Nephron (organoid): ENCODE measurements at regions not wholly inside any gene's neighbourhood (a gene's known extent, or its start where the extent isn't known, plus 50 kb on each side); places are given as distances from the start of the nearest gene placed in this dataset.

Source experiments
- H3K27ac Mint-ChIP-seq, 3 experiments: 2 replicates each; pipeline ENCODE4 v1.8.0; 2020; ENCODE audit warnings: mixed read lengths in 3 of 3, mild to moderate bottlenecking in 2 of 3, moderate library complexity in 1 of 3
- H3K27me3 Mint-ChIP-seq: 2 replicates; pipeline ENCODE4 v1.8.0; 2021; ENCODE audit warnings: low read depth, mild to moderate bottlenecking, moderate library complexity, mixed read lengths
- H3K36me3 Mint-ChIP-seq: 2 replicates; pipeline ENCODE4 v1.8.0; 2020; ENCODE audit warnings: low read depth, mixed read lengths
- H3K4me1 Mint-ChIP-seq: 2 replicates; pipeline ENCODE4 v1.8.0; 2020; ENCODE audit warnings: mixed read lengths
- H3K4me3 Mint-ChIP-seq, 3 experiments: 2 replicates each; pipeline ENCODE4 v1.8.0; 2020; ENCODE audit warnings: mild to moderate bottlenecking in 3 of 3, mixed read lengths in 3 of 3, moderate library complexity in 2 of 3
- H3K9me3 Mint-ChIP-seq: 2 replicates; pipeline ENCODE4 v1.8.0; 2020; ENCODE audit warnings: mixed read lengths
- TF ChIP-seq, protein P1 (sequence below), 3 experiments: fragments of 200-600 bp; sonication (generic); IDR thresholded peaks; one replicate each; pipeline ENCODE4 v1.5.0; 2021; ENCODE audit warnings: antibody characterized with exemption in 3 of 3; ENCODE audit not compliant: unreplicated experiment in 3 of 3

DNA sequence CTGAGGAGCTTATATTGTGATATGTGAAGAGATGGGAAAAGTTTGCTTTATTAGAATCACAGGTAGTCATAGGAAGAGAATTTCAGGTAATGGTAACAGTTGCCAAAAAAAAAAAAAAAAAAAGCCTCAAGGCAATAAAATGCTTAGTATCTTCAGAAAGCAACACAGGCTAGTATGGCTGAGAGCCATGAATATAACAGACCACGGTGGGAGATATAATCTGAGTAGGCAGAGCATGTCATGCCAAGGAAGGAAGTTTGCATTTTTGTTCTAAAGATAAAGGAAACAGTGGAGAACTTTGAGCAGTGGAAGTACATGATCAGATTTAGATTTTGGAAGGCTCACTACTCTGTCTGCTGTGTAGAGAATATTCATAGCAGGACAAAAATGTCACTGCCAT is 211.4 kb downstream of the ETS1 start:
- Mint-ChIP-seq H3K4me1 (no peaks in the 10 kb centered on the region), H3K27me3 (peaks cover 4% of the 10 kb centered on the region), H3K9me3 (peaks cover 19% of the 10 kb centered on the region), H3K27ac (no peak overlapping the region), H3K36me3 (peaks cover 9% of the 10 kb centered on the region), H3K4me3 (no peak overlapping the region)
- TF ChIP-seq, protein P1, sequence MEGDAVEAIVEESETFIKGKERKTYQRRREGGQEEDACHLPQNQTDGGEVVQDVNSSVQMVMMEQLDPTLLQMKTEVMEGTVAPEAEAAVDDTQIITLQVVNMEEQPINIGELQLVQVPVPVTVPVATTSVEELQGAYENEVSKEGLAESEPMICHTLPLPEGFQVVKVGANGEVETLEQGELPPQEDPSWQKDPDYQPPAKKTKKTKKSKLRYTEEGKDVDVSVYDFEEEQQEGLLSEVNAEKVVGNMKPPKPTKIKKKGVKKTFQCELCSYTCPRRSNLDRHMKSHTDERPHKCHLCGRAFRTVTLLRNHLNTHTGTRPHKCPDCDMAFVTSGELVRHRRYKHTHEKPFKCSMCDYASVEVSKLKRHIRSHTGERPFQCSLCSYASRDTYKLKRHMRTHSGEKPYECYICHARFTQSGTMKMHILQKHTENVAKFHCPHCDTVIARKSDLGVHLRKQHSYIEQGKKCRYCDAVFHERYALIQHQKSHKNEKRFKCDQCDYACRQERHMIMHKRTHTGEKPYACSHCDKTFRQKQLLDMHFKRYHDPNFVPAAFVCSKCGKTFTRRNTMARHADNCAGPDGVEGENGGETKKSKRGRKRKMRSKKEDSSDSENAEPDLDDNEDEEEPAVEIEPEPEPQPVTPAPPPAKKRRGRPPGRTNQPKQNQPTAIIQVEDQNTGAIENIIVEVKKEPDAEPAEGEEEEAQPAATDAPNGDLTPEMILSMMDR (IDR thresholded peaks at IDR 0.05; ENCODE audit: unreplicated experiment in 3 of 3): no peak

DNA sequence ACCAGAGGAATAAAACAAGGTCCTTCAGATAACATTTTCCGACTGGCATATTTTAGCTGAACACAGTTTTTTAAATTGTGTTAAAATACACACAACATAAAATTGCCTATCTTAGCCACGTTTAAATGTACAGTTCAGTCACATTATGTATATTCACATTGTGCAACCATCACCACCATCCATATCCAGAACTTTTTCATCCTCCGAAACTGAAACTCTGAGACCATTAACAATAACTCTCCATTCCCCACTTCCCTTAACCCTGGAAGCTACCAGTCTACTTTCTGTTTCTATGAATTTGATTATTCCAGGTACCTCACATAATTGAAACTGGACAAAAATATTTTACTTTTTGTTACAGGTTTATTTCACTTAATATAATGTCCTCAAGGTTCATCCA is 213.3 kb downstream of the ETS1 start:
- no peaks in the 10 kb centered on the region for H3K4me1 Mint-ChIP-seq
- peaks cover under 1% of the 10 kb centered on the region for H3K36me3 Mint-ChIP-seq
- no peak overlapping the region for H3K27ac Mint-ChIP-seq
- peaks cover 12% of the 10 kb centered on the region for H3K9me3 Mint-ChIP-seq
- no peak overlapping the region for H3K4me3 Mint-ChIP-seq
- TF ChIP-seq, protein P1 (IDR thresholded peaks at IDR 0.05; ENCODE audit: unreplicated experiment in 3 of 3): no peak
- H3K27me3 Mint-ChIP-seq: peaks cover 4% of the 10 kb centered on the region

GRCh38 chr11:128372977-128373376 is 214.4 kb downstream of the ETS1 start:
- Mint-ChIP-seq H3K27ac (no peak overlapping the region), H3K4me3 (no peak overlapping the region), H3K27me3 (peaks cover 4% of the 10 kb centered on the region), H3K4me1 (no peaks in the 10 kb centered on the region), H3K9me3 (peaks cover 6% of the 10 kb centered on the region), H3K36me3 (no peaks in the 10 kb centered on the region)
- TF ChIP-seq, protein P1 (IDR thresholded peaks at IDR 0.05; ENCODE audit: unreplicated experiment in 3 of 3): no peak

- no peaks in the 10 kb centered on the region for H3K4me1 Mint-ChIP-seq
- no peak overlapping the region for H3K27ac Mint-ChIP-seq
- TF ChIP-seq, protein P1 (IDR thresholded peaks at IDR 0.05; ENCODE audit: unreplicated experiment in 3 of 3): no peak
- H3K36me3 Mint-ChIP-seq: no peaks in the 10 kb centered on the region
- H3K9me3 Mint-ChIP-seq: no peaks in the 10 kb centered on the region
- H3K27me3 Mint-ChIP-seq: peaks cover 4% of the 10 kb centered on the region
- H3K4me3 Mint-ChIP-seq: no peak overlapping the region
Observed at GRCh38 chr11:128367573-128367972, 219.8 kb downstream of the ETS1 start.

DNA sequence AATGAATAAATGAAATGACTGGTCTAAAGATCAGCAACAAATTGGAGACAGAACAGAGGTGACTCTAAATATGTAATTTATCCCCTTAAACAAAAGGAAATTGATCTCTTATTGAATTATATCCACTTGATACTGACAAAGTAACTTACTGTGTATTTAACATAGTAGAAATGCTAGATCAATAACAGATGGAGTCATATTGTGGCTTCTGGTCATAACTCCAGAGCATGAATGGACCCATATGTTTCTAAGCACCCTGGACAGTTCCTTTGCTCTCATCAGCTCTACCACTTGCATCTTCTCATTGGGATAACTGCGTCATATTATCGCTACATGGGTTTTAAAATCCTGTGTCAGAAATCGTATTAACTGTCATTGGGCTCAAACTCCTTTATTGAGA is 222.3 kb downstream of the ETS1 start:
- Mint-ChIP-seq H3K4me3 (no peak overlapping the region), H3K36me3 (no peaks in the 10 kb centered on the region), H3K9me3 (no peaks in the 10 kb centered on the region), H3K27me3 (no peaks in the 10 kb centered on the region), H3K4me1 (no peaks in the 10 kb centered on the region), H3K27ac (no peak overlapping the region)
- TF ChIP-seq, protein P1 (IDR thresholded peaks at IDR 0.05; ENCODE audit: unreplicated experiment in 3 of 3): no peak

- Mint-ChIP-seq H3K27me3 (peaks cover 12% of the 10 kb centered on the region), H3K4me1 (no peaks in the 10 kb centered on the region), H3K9me3 (no peaks in the 10 kb centered on the region), H3K4me3 (no peak overlapping the region), H3K36me3 (no peaks in the 10 kb centered on the region), H3K27ac (no peak overlapping the region)
- TF ChIP-seq, protein P1 (IDR thresholded peaks at IDR 0.05; ENCODE audit: unreplicated experiment in 3 of 3): no peak
Observed at GRCh38 chr11:128361451-128362020, 225.8 kb downstream of the ETS1 start.
